RWPE1 (cell line): ENCODE measurements at regions not wholly inside any gene's neighbourhood (a gene's known extent, or its start where the extent isn't known, plus 50 kb on each side); places are given as distances from the start of the nearest gene placed in this dataset.

Experiments
- CTCF ChIA-PET: fragments of 350-600 bp; sonication (Branson Sonifier 250); formaldehyde crosslinking; extraction: SDS; loops from one replicate; lab custom pipeline; 2021; lab: Yijun Ruan, JAX
- POLR2A ChIA-PET: fragments of 400-600 bp; formaldehyde crosslinking; extraction: SDS; loops from one replicate; lab custom pipeline; 2020; ENCODE audit warnings: antibody characterized with exemption; ENCODE audit not compliant: low non-redundant PET; lab: Yijun Ruan, JAX
- DNase-seq: peaks from one replicate; pipeline ENCODE4 v3.0.0; 2012; ENCODE audit warnings: low spot score
- H3K27ac ChIP-seq: fragments of 450-650 bp; 2 replicates; pipeline ENCODE4 v1.5.1; 2017
- CTCF ChIP-seq: fragments of 450-650 bp; conservative IDR thresholded peaks from 2 replicates; pipeline ENCODE4 v1.5.1; 2017; ENCODE audit warnings: low read depth, mild to moderate bottlenecking

- ChIA-PET CTCF (no interaction called here), POLR2A (no interaction called here)
- H3K27ac ChIP-seq = no peak overlapping the region
- TF ChIP-seq CTCF = no peak
- no peak for DNase-seq
Measured at GRCh38 chr15:53323191-53323590, 436.3 kb downstream of the WDR72 start.

DNA sequence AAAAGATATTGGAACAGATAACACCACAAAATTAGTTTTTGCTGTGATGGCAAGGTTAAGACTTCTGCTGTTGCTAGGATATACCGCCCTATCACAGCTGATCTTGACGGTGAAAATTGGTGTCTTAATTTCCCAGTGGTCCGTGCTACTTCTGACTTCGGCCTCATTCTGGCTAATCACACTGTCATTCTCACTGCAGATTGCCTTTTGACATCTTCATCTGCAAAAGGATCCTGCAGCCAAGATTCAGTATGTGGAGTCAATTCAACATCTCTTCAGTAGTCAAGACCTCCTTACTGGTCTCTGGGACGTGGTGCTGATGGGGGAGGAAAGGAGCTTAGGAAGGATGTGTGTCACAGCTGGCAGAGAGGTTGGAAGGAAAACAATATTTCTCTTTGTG, 438.6 kb downstream of the WDR72 start:
- POLR2A ChIA-PET = no interaction called here
- no peak for DNase-seq
- CTCF ChIA-PET = no interaction called here
- no peak for TF ChIP-seq CTCF
- H3K27ac ChIP-seq = no peak overlapping the region

DNA sequence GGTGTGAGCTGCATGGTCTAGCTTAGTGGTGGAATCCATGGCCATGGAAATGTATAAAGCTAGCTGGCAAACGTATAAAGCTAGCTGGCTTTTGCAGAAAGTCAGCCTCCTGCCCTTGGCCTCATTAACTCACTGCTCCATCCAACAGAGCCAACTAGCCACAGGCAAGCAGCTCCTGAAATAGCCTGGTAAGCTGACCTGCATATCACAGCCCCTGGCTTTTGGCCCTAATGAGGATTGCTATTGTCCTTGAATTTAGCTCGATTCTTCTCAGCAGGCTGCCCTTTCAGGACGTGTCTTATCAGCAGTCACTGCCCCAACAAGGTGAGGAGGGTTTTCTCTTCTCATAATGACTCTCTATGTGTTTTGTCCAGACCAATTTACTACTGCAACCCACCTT, 446.8 kb downstream of the WDR72 start:
- CTCF ChIA-PET = no interaction called here
- TF ChIP-seq CTCF = no peak
- POLR2A ChIA-PET = no interaction called here
- DNase-seq = no peak
- no peak overlapping the region for H3K27ac ChIP-seq

DNA sequence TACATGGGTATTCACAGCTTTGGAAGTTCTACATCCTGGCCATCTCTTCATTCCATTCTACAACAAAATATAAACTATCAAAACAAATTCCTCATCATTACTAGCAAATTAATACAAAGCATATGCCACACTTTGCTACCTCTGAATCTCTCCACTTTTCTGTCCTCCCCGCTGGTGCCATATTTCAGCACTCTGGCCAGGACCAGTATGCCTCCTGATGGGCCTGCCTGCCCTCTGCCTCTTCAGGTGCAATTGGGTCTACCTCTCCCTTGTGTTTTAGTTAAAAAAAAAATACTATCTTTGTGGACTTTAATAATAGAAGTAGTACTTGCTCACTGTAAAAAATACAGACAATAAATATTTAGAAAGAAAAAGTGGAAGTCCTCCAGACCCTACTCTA, 448.8 kb downstream of the WDR72 start:
- ChIA-PET POLR2A (no interaction called here), CTCF (no interaction called here)
- H3K27ac ChIP-seq = no peak overlapping the region
- TF ChIP-seq CTCF = no peak
- DNase-seq = no peak

- TF ChIP-seq CTCF = no peak
- ChIA-PET CTCF (interaction anchor here (0.6 to 0.8 kb wide), 3 partner anchors 103 to 211 kb away, joined by 3 to 4 read pairs (median 3); no protein-coding TSS in a partner anchor), POLR2A (no interaction called here)
- no peak overlapping the region for H3K27ac ChIP-seq
- no peak for DNase-seq
Measured at GRCh38 chr15:53307952-53308624, 451.4 kb downstream of the WDR72 start.

- DNase-seq = no peak
- ChIA-PET POLR2A (no interaction called here), CTCF (no interaction called here)
- H3K27ac ChIP-seq = no peak overlapping the region
- TF ChIP-seq CTCF = no peak
Measured at GRCh38 chr15:53305554-53305953, 453.9 kb downstream of the WDR72 start.
